Gastrocnemius medialis (tissue), 4 donors: ENCODE measurements at regions not wholly inside any gene's neighbourhood (a gene's known extent, or its start where the extent isn't known, plus 50 kb on each side); places are given as distances from the start of the nearest gene placed in this dataset.

Source experiments
- ATAC-seq, 2 donors: fragments of 150-250 bp; one replicate each; pipeline ENCODE4 v1.9.1; 2016
- DNase-seq, 2 donors: peaks; one replicate each; pipeline ENCODE4 v3.0.0-alpha.2; 2019
- H3K27ac ChIP-seq, 4 donors: fragments of 200-600 bp; sonication (generic); 1 replicate in 1 of 4; 2 replicates in 3 of 4; pipeline ENCODE4 v1.5.1; 2016 to 2018; ENCODE audit warnings: mild to moderate bottlenecking in 2 of 4, moderate library complexity in 1 of 4
- H3K27me3 ChIP-seq, 3 donors: fragments of 200-600 bp; sonication (generic) in 2 of 3; 1 replicate in 1 of 3; 2 replicates in 2 of 3; pipeline versions ENCODE4 v1.5.1 to v1.6.0; 2016 to 2019; ENCODE audit warnings: mild to moderate bottlenecking in 1 of 3, moderate library complexity in 1 of 3
- H3K36me3 ChIP-seq, 2 donors: fragments of 200-600 bp; sonication (generic) in 1 of 2; one replicate each; pipeline ENCODE4 v1.5.1; 2017 to 2018
- H3K4me1 ChIP-seq, 2 donors: fragments of 200-600 bp; sonication (generic) in 1 of 2; one replicate each; pipeline ENCODE4 v1.5.1; 2016 to 2017; ENCODE audit warnings: mild to moderate bottlenecking in 2 of 2
- H3K4me3 ChIP-seq, 4 donors: fragments of 200-600 bp; sonication (generic) in 3 of 4; 1 replicate in 1 of 4; 2 replicates in 3 of 4; pipeline ENCODE4 v1.5.1; 2016 to 2019; ENCODE audit warnings: mild to moderate bottlenecking in 2 of 4
- H3K9me3 ChIP-seq, 3 donors: fragments of 200-600 bp; sonication (generic) in 2 of 3; 1 replicate in 1 of 3; 2 replicates in 2 of 3; pipeline ENCODE4 v1.5.1; 2016 to 2019
- POLR2A ChIP-seq, 2 donors: fragments of 450-650 bp; IDR thresholded peaks; one replicate each; pipeline ENCODE4 v1.6.1; 2017; ENCODE audit warnings: antibody characterized with exemption in 2 of 2, mild to moderate bottlenecking in 2 of 2, moderate library complexity in 2 of 2
- in situ Hi-C, 4 donors: fragments of 200-750 bp; cut with MboI; loops; one replicate each; pipeline versions ENCODE4 v1.15.0 to v1.8.0; 2017; ENCODE audit warnings: low sequenced_read_pairs in 4 of 4
- intact Hi-C: fragments of 100-400 bp; cut with DNase I; formaldehyde crosslinking; loops from one replicate; pipeline ENCODE4 v1.15.1; 2023; ENCODE audit warnings: low total_unique reads
- TF ChIP-seq, protein P1 (sequence below), 5 experiments: fragments of 450-650 bp in 3 of 5; fragments of 200-600 bp in 2 of 5; sonication (generic) in 2 of 5; IDR thresholded peaks in 4 of 5; conservative IDR thresholded peaks in 1 of 5; 1 replicate in 4 of 5; 2 replicates in 1 of 5; pipeline ENCODE4 v1.5.1; 2016 to 2019; ENCODE audit warnings: antibody characterized with exemption in 5 of 5, mild to moderate bottlenecking in 3 of 5, moderate library complexity in 3 of 5

DNA sequence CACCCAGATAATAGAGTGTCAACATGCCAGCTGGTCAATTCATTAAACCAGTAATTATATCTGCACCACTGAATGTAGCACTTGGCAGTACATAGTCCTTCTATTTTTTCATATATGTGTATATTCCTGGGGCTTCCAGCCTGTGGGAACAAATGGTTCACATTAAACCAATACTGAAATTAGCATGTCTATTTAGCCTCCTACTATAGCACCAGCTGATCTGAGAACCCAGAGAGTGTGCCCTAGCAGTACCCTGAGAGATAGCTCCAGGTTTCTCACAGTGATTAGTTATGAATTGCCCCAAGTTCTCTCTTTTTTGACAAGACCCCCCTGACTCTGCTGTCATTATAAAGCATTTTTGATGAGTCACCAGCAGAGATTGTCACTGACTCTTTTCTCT, 1097.3 kb upstream of the FLRT2 start:
- ATAC-seq: no peak
- Histone ChIP-seq H3K27me3 (no peaks in the 10 kb centered on the region), H3K9me3 (no peaks in the 10 kb centered on the region), H3K4me1 (no peaks in the 10 kb centered on the region), H3K36me3 (no peaks in the 10 kb centered on the region), H3K4me3 (no peak overlapping the region), H3K27ac (no peak overlapping the region)
- TF ChIP-seq POLR2A (IDR thresholded peaks at IDR 0.05): no peak
- TF ChIP-seq, protein P1, sequence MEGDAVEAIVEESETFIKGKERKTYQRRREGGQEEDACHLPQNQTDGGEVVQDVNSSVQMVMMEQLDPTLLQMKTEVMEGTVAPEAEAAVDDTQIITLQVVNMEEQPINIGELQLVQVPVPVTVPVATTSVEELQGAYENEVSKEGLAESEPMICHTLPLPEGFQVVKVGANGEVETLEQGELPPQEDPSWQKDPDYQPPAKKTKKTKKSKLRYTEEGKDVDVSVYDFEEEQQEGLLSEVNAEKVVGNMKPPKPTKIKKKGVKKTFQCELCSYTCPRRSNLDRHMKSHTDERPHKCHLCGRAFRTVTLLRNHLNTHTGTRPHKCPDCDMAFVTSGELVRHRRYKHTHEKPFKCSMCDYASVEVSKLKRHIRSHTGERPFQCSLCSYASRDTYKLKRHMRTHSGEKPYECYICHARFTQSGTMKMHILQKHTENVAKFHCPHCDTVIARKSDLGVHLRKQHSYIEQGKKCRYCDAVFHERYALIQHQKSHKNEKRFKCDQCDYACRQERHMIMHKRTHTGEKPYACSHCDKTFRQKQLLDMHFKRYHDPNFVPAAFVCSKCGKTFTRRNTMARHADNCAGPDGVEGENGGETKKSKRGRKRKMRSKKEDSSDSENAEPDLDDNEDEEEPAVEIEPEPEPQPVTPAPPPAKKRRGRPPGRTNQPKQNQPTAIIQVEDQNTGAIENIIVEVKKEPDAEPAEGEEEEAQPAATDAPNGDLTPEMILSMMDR (IDR thresholded peaks at IDR 0.05 in 4 of 5, conservative IDR thresholded peaks at IDR 0.05 in 1 of 5): no peak
- DNase-seq: no peak
- intact Hi-C loops (no loop called here), in situ Hi-C loops (no loop called here)

DNA sequence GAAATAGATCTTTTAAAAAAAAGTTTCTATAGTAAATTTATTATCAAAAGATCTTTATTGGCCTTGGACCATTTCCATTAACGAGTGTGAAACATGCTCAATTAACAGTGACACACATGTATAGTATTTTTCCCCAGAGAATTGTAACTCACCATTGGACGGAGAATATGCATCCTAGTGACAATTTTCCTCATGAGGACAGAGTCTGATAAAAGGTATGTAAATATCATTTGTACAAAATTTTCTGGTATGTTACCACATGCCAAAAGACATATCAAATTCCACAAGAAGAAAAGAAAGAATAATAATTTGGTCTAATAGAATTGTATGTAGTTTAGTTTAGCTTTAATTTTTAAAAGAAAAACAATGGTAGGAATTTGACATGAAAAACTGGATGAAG, 1096.0 kb upstream of the FLRT2 start:
- Histone ChIP-seq H3K36me3 (no peaks in the 10 kb centered on the region), H3K27me3 (no peaks in the 10 kb centered on the region), H3K4me3 (no peak overlapping the region), H3K27ac (no peak overlapping the region), H3K4me1 (no peaks in the 10 kb centered on the region), H3K9me3 (no peaks in the 10 kb centered on the region)
- in situ Hi-C loops: no loop called here
- intact Hi-C loops: no loop called here
- no peak for TF ChIP-seq POLR2A (IDR thresholded peaks at IDR 0.05)
- TF ChIP-seq, protein P1 (IDR thresholded peaks at IDR 0.05 in 4 of 5, conservative IDR thresholded peaks at IDR 0.05 in 1 of 5): no peak
- ATAC-seq (no peak), DNase-seq (no peak)

DNA sequence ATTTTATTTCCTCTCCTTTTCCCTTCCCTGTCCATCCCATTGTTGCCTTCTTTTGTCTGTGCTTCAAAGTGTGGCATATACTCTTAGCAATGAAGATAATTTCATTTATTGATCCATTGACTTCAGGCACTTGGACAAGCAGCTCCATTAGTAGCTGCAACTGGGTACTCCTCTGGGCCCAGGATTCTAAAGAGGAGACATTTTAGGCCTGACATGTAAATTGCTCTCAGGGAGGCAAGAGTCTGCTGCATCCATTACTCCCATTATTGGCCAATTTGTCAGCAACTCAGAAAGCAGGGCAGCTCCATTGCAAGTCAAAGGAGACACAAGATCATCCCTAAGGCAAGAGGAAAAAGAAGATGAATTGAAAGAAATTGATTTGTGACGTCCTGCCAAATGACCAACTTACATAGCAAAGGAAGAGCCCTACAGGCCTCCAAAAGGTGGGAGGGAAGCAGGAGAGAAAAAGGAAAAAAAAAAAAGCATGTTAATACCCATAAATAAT, 1094.1 kb upstream of the FLRT2 start:
- in situ Hi-C loops: no loop called here
- H3K4me1 ChIP-seq: no peaks in the 10 kb centered on the region
- intact Hi-C loops: no loop called here
- no peak for ATAC-seq
- DNase-seq: no peak
- TF ChIP-seq, protein P1 (IDR thresholded peaks at IDR 0.05 in 4 of 5, conservative IDR thresholded peaks at IDR 0.05 in 1 of 5): no peak
- TF ChIP-seq POLR2A (IDR thresholded peaks at IDR 0.05): no peak
- H3K27me3 ChIP-seq: no peaks in the 10 kb centered on the region
- H3K9me3 ChIP-seq: no peaks in the 10 kb centered on the region
- no peak overlapping the region for H3K4me3 ChIP-seq
- H3K27ac ChIP-seq: no peak overlapping the region
- no peaks in the 10 kb centered on the region for H3K36me3 ChIP-seq

DNA sequence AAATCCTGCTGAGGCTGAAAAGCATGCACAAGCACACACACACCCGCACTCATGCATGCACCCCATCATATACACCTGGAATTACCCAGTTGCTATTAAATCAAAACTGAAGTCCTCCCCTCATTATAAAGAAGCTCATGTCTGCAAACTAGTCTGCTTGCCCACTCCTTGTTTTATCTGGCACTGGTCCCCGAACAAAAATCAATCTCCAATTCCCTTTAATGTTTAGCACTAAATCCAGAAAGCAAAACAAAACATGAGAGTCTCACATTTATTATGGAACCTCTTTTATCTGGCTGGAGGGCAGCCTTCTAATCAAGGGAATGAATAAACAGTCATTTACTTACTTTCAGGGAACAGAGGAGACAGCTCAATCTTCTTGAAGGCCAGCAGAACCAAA, 1093.4 kb upstream of the FLRT2 start:
- no peaks in the 10 kb centered on the region for H3K9me3 ChIP-seq
- no peak for TF ChIP-seq POLR2A (IDR thresholded peaks at IDR 0.05)
- TF ChIP-seq, protein P1 (IDR thresholded peaks at IDR 0.05 in 4 of 5, conservative IDR thresholded peaks at IDR 0.05 in 1 of 5): no peak
- H3K27ac ChIP-seq: no peak overlapping the region
- intact Hi-C loops (no loop called here), in situ Hi-C loops (no loop called here)
- H3K27me3 ChIP-seq: no peaks in the 10 kb centered on the region
- no peak for ATAC-seq
- no peak overlapping the region for H3K4me3 ChIP-seq
- H3K4me1 ChIP-seq: no peaks in the 10 kb centered on the region
- no peak for DNase-seq
- no peaks in the 10 kb centered on the region for H3K36me3 ChIP-seq

DNA sequence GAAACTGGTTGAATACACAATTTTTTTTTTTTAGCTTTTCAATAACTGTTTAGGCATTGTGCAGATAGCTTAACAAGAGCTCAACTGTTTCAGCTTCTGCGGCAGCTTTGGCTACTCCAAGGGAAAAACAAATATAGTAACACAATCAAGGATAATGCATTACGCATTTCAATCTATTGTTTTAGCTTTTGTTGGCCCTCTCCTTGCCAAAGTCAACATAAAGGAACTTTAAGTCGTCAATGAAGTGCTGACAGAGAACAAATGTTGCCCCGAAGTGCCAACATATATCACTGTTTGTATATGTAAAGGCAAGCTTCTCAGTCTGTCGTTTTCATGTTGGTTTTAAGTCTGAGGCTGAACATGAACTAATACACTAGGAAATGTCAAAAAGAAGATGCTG, 1087.4 kb upstream of the FLRT2 start:
- no peak for DNase-seq
- intact Hi-C loops: no loop called here
- Histone ChIP-seq H3K27me3 (no peaks in the 10 kb centered on the region), H3K36me3 (no peaks in the 10 kb centered on the region), H3K4me3 (no peak overlapping the region), H3K4me1 (no peaks in the 10 kb centered on the region), H3K9me3 (no peaks in the 10 kb centered on the region), H3K27ac (no peak overlapping the region)
- in situ Hi-C loops: no loop called here
- no peak for TF ChIP-seq POLR2A (IDR thresholded peaks at IDR 0.05)
- TF ChIP-seq, protein P1 (IDR thresholded peaks at IDR 0.05 in 4 of 5, conservative IDR thresholded peaks at IDR 0.05 in 1 of 5): no peak
- ATAC-seq: no peak
